HPDE6-E6E7 (cell line): ENCODE measurements at regions not wholly inside any gene's neighbourhood (a gene's known extent, or its start where the extent isn't known, plus 50 kb on each side); places are given as distances from the start of the nearest gene placed in this dataset.

Experiments used
- DNase-seq: peaks from one replicate; pipeline ENCODE4 v3.0.0; 2011; ENCODE audit warnings: missing footprints; ENCODE audit errors: extremely low spot score

GRCh38 chr14:30299915-30300314 is 259.0 kb upstream of the G2E3 start:
- DNase-seq: no peak

- DNase-seq: no peak
These were observed 255.6 kb upstream of the G2E3 start for GRCh38 chr14:30303350-30303749.

- DNase-seq: no peak
These were observed 253.6 kb upstream of the G2E3 start for GRCh38 chr14:30305346-30305745.

GRCh38 chr14:30309405-30309804 is 249.6 kb upstream of the G2E3 start:
- DNase-seq: no peak

- DNase-seq: no peak
These were observed 246.7 kb upstream of the G2E3 start for GRCh38 chr14:30312214-30312613.

GRCh38 chr14:30317729-30318128 is 241.2 kb upstream of the G2E3 start:
- no peak for DNase-seq

- DNase-seq: no peak
These were observed 236.1 kb upstream of the G2E3 start for GRCh38 chr14:30322819-30323218.

- no peak for DNase-seq
These were observed 228.9 kb upstream of the G2E3 start for GRCh38 chr14:30330033-30330432.

GRCh38 chr14:30330445-30330844 is 228.5 kb upstream of the G2E3 start:
- DNase-seq: no peak

- no peak for DNase-seq
These were observed 227.9 kb upstream of the G2E3 start for GRCh38 chr14:30331030-30331429.

GRCh38 chr14:30332374-30332773 is 226.6 kb upstream of the G2E3 start:
- no peak for DNase-seq

GRCh38 chr14:30333934-30334333 is 225.0 kb upstream of the G2E3 start:
- DNase-seq: no peak

GRCh38 chr14:30337456-30337855 is 221.5 kb upstream of the G2E3 start:
- DNase-seq: no peak

GRCh38 chr14:30339311-30339901 is 219.6 kb upstream of the G2E3 start:
- DNase-seq: no peak

- no peak for DNase-seq
These were observed 218.5 kb upstream of the G2E3 start for GRCh38 chr14:30340495-30340894.

- DNase-seq: no peak
These were observed 213.4 kb upstream of the G2E3 start for GRCh38 chr14:30345511-30345910.

GRCh38 chr14:30348445-30348844 is 210.5 kb upstream of the G2E3 start:
- DNase-seq: no peak

GRCh38 chr14:30349520-30349919 is 209.4 kb upstream of the G2E3 start:
- DNase-seq: no peak

GRCh38 chr14:30354439-30354838 is 204.5 kb upstream of the G2E3 start:
- DNase-seq: no peak

GRCh38 chr14:30355431-30355913 is 203.5 kb upstream of the G2E3 start:
- no peak for DNase-seq

- no peak for DNase-seq
These were observed 202.3 kb upstream of the G2E3 start for GRCh38 chr14:30356438-30357202.

- no peak for DNase-seq
These were observed 201.2 kb upstream of the G2E3 start for GRCh38 chr14:30357791-30358190.
